Ovary (tissue), 3 donors: ENCODE measurements at regions not wholly inside any gene's neighbourhood (a gene's known extent, or its start where the extent isn't known, plus 50 kb on each side); places are given as distances from the start of the nearest gene placed in this dataset.

Source experiments
- CTCF ChIP-seq, 3 donors: fragments of 450-650 bp in 2 of 3; fragments of 200-600 bp in 1 of 3; IDR thresholded peaks; one replicate each; pipeline versions ENCODE4 v1.5.1 to v1.8.0; 2016 to 2022; ENCODE audit warnings: antibody characterized with exemption in 3 of 3, mild to moderate bottlenecking in 1 of 3
- EP300 ChIP-seq: sonication (generic); formaldehyde crosslinking; IDR thresholded peaks from one replicate; pipeline ENCODE4 v1.6.1; 2017; ENCODE audit warnings: antibody characterized with exemption
- donor health status: DM: no; HTN: no; CAD: no.

GRCh38 chr1:60694980-60695379, 387.4 kb upstream of the NFIA start:
- TF ChIP-seq CTCF (IDR thresholded peaks at IDR 0.05) = no peak
- TF ChIP-seq EP300 = no peak
